ENCODE measurements at regions not wholly inside any gene's neighbourhood (a gene's known extent, or its start where the extent isn't known, plus 50 kb on each side); places are given as distances from the start of the nearest gene placed in this dataset.

GRCh38 chr13:84959818-84960217, 839.4 kb downstream of the SLITRK6 start:
- no peak for DNase-seq (ENCODE audit: low read depth)

GRCh38 chr13:84954636-84955035, 844.6 kb downstream of the SLITRK6 start:
- no peak for DNase-seq (ENCODE audit: low read depth)

- no peak for DNase-seq (ENCODE audit: low read depth)
These were observed 848.1 kb downstream of the SLITRK6 start for GRCh38 chr13:84951128-84951527.

GRCh38 chr13:84946192-84946591, 853.0 kb downstream of the SLITRK6 start:
- no peak for DNase-seq (ENCODE audit: low read depth)

GRCh38 chr13:84940798-84941197, 858.4 kb downstream of the SLITRK6 start:
- no peak for DNase-seq (ENCODE audit: low read depth)

GRCh38 chr13:84940167-84940566, 859.1 kb downstream of the SLITRK6 start:
- no peak for DNase-seq (ENCODE audit: low read depth)

GRCh38 chr13:84934911-84935310, 864.3 kb downstream of the SLITRK6 start:
- DNase-seq (ENCODE audit: low read depth), result no peak

GRCh38 chr13:84933797-84934196, 865.4 kb downstream of the SLITRK6 start:
- no peak for DNase-seq (ENCODE audit: low read depth)

GRCh38 chr13:84931264-84931663, 868.0 kb downstream of the SLITRK6 start:
- DNase-seq (ENCODE audit: low read depth), result no peak

- no peak for DNase-seq (ENCODE audit: low read depth)
These were observed 871.6 kb downstream of the SLITRK6 start for GRCh38 chr13:84927442-84928169.

- no peak for DNase-seq (ENCODE audit: low read depth)
These were observed 873.8 kb downstream of the SLITRK6 start for GRCh38 chr13:84925443-84925842.

- no peak for DNase-seq (ENCODE audit: low read depth)
These were observed 875.4 kb downstream of the SLITRK6 start for GRCh38 chr13:84923831-84924230.

GRCh38 chr13:84917252-84917878, 881.9 kb downstream of the SLITRK6 start:
- no peak for DNase-seq (ENCODE audit: low read depth)

GRCh38 chr13:84912720-84913119, 886.5 kb downstream of the SLITRK6 start:
- DNase-seq (ENCODE audit: low read depth), result no peak

- DNase-seq (ENCODE audit: low read depth), result no peak
These were observed 888.8 kb downstream of the SLITRK6 start for GRCh38 chr13:84910423-84910822.

GRCh38 chr13:84903391-84903790, 895.8 kb downstream of the SLITRK6 start:
- DNase-seq (ENCODE audit: low read depth), result no peak

GRCh38 chr13:84902243-84902642, 897.0 kb downstream of the SLITRK6 start:
- no peak for DNase-seq (ENCODE audit: low read depth)

- DNase-seq (ENCODE audit: low read depth), result peak; percentile 58
These were observed 903.1 kb downstream of the SLITRK6 start for GRCh38 chr13:84896128-84896527.

GRCh38 chr13:84894749-84895148, 904.5 kb downstream of the SLITRK6 start:
- no peak for DNase-seq (ENCODE audit: low read depth)

- DNase-seq (ENCODE audit: low read depth), result no peak
These were observed 913.4 kb downstream of the SLITRK6 start for GRCh38 chr13:84885868-84886267.

- DNase-seq (ENCODE audit: low read depth), result no peak
These were observed 925.3 kb downstream of the SLITRK6 start for GRCh38 chr13:84873951-84874350.

- no peak for DNase-seq (ENCODE audit: low read depth)
These were observed 929.0 kb downstream of the SLITRK6 start for GRCh38 chr13:84870190-84870589.

- DNase-seq (ENCODE audit: low read depth), result no peak
These were observed 932.0 kb downstream of the SLITRK6 start for GRCh38 chr13:84867246-84867645.

- DNase-seq (ENCODE audit: low read depth), result no peak
These were observed 933.4 kb downstream of the SLITRK6 start for GRCh38 chr13:84865783-84866221.

Data from fibroblast of the conjunctiva (primary cell).